OCI-LY3 (cell line): ENCODE measurements at regions not wholly inside any gene's neighbourhood (a gene's known extent, or its start where the extent isn't known, plus 50 kb on each side); places are given as distances from the start of the nearest gene placed in this dataset.

ENCODE experiments used
- CTCF ChIP-seq: fragments of 200-600, 300-600 bp; sonication (generic); IDR thresholded peaks from 2 replicates; pipeline ENCODE4 v1.5.1; 2014; ENCODE audit warnings: antibody characterized with exemption, low read length, low read depth
- EZH2phosphoT487 ChIP-seq: fragments of 200-600 bp; shearing (Covaris generic); IDR thresholded peaks from 2 replicates; pipeline ENCODE4 v1.6.1; 2018; ENCODE audit warnings: antibody characterized with exemption, mixed run types, low read depth

- TF ChIP-seq EZH2phosphoT487 (no peak), CTCF (no peak)
These were observed 401.6 kb downstream of the ANXA1 start for GRCh38 chr9:73553295-73553694.
